Lung (tissue), 11 donors: ENCODE measurements at regions not wholly inside any gene's neighbourhood (a gene's known extent, or its start where the extent isn't known, plus 50 kb on each side); places are given as distances from the start of the nearest gene placed in this dataset.

ENCODE experiments used
- ATAC-seq: fragments of 200-7000 bp; cut with Tn5 transposase; one replicate; pipeline ENCODE4 v1.9.1; 2020; ENCODE audit warnings: moderate number of reproducible peaks; ENCODE audit not compliant: insufficient read depth, low FRiP score
- DNase-seq, 3 donors: peaks; one replicate each; pipeline ENCODE4 v3.0.0-alpha.2; 2013 to 2017
- H3K27ac ChIP-seq, 2 donors: one replicate each; pipeline ENCODE4 v1.5.1; 2013; ENCODE audit warnings: mild to moderate bottlenecking in 2 of 2, moderate library complexity in 2 of 2, control low read depth in 1 of 2, inconsistent platforms in 1 of 2, low read depth in 1 of 2, low read length in 1 of 2
- H3K27me3 ChIP-seq, 3 donors: one replicate each; pipeline ENCODE4 v1.5.1; 2013; ENCODE audit warnings: low read length in 2 of 3; ENCODE audit not compliant: control insufficient read depth in 3 of 3, insufficient read depth in 3 of 3
- H3K36me3 ChIP-seq, 4 donors: one replicate each; pipeline ENCODE4 v1.5.1; 2013; ENCODE audit warnings: low read length in 4 of 4, mild to moderate bottlenecking in 1 of 4, moderate library complexity in 1 of 4; ENCODE audit not compliant: control insufficient read depth in 4 of 4, insufficient read depth in 4 of 4
- H3K4me1 ChIP-seq, 5 donors: one replicate each; pipeline ENCODE4 v1.5.1; 2013; ENCODE audit warnings: low read length in 5 of 5, mild to moderate bottlenecking in 2 of 5, moderate library complexity in 1 of 5; ENCODE audit not compliant: control insufficient read depth in 5 of 5, insufficient read depth in 5 of 5
- H3K4me3 ChIP-seq: one replicate; pipeline ENCODE4 v1.5.1; 2013; ENCODE audit warnings: mild to moderate bottlenecking, control low read depth, moderate library complexity
- H3K9ac ChIP-seq, 2 donors: one replicate each; pipeline ENCODE4 v1.5.1; 2013; ENCODE audit warnings: low read length in 2 of 2, control low read depth in 1 of 2; ENCODE audit not compliant: insufficient read depth in 1 of 2
- H3K9me3 ChIP-seq, 4 donors: one replicate each; pipeline ENCODE4 v1.5.1; 2013; ENCODE audit warnings: low read length in 3 of 4, mild to moderate bottlenecking in 1 of 4, moderate library complexity in 1 of 4; ENCODE audit not compliant: control insufficient read depth in 4 of 4, insufficient read depth in 3 of 4
- WGBS, 2 donors: extraction: QIAGEN DNeasy Blood & Tissue Kit; methylation state at CpG; one replicate each; pipeline ENCODE4 v1.1.7; 2013; 5-methylcytosine and 5-hydroxymethylcytosine counted together
- TF ChIP-seq, protein P1 (sequence below): IDR thresholded peaks from 2 replicates; pipeline ENCODE4 v1.5.1; 2012; ENCODE audit warnings: mild to moderate bottlenecking; ENCODE audit errors: control extremely low read depth, extremely low read depth
- donor health status: control.
- donor health status: control.
- donor health status: Bipolar disorder and iron deficiency.
- donor health status: healthy.
- donor health status: DM: yes; HTN: yes; CAD: no.

DNA sequence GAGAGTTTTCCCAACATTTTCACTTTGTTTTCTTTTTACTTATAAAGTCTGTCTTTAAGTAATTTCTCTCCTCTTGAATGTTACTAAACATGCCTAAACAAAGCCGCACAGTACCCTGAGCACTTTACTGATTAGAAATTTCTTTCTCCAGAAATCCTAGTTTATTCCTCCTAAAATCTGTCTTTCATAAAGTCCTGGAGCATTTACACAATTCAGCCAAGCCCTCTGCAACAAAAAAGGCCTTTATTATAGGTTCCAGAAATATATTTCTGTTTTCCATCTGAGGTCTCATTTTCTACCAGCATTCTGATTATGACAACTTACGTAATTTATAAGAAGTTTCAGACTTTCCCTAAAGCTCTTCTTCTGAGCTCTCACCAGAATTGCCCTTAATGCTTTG is 549.5 kb upstream of the OLFM3 start:
- Histone ChIP-seq H3K4me1 (no peaks in the 10 kb centered on the region), H3K27me3 (no peaks in the 10 kb centered on the region), H3K4me3 (no peak overlapping the region), H3K27ac (no peak overlapping the region), H3K9me3 (no peaks in the 10 kb centered on the region), H3K9ac (no peak overlapping the region), H3K36me3 (no peaks in the 10 kb centered on the region)
- TF ChIP-seq, protein P1, sequence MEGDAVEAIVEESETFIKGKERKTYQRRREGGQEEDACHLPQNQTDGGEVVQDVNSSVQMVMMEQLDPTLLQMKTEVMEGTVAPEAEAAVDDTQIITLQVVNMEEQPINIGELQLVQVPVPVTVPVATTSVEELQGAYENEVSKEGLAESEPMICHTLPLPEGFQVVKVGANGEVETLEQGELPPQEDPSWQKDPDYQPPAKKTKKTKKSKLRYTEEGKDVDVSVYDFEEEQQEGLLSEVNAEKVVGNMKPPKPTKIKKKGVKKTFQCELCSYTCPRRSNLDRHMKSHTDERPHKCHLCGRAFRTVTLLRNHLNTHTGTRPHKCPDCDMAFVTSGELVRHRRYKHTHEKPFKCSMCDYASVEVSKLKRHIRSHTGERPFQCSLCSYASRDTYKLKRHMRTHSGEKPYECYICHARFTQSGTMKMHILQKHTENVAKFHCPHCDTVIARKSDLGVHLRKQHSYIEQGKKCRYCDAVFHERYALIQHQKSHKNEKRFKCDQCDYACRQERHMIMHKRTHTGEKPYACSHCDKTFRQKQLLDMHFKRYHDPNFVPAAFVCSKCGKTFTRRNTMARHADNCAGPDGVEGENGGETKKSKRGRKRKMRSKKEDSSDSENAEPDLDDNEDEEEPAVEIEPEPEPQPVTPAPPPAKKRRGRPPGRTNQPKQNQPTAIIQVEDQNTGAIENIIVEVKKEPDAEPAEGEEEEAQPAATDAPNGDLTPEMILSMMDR: no peak
- ATAC-seq: no peak
- no peak for DNase-seq
- 81 to 94% methylated on average over 2 of the region's 2 CpGs for WGBS, 2 donors

- ATAC-seq: no peak
- TF ChIP-seq, protein P1: no peak
- H3K9me3 ChIP-seq: no peaks in the 10 kb centered on the region
- no peaks in the 10 kb centered on the region for H3K36me3 ChIP-seq
- no peak overlapping the region for H3K9ac ChIP-seq
- no peak for DNase-seq
- no peaks in the 10 kb centered on the region for H3K4me1 ChIP-seq
- H3K27me3 ChIP-seq: no peaks in the 10 kb centered on the region
- H3K4me3 ChIP-seq: no peak overlapping the region
- H3K27ac ChIP-seq: no peak overlapping the region
- WGBS, 2 donors: 80 to 87% methylated on average over 5 of the region's 5 CpGs
Observed at GRCh38 chr1:102535829-102536505, 539.2 kb upstream of the OLFM3 start.

- H3K9me3 ChIP-seq: no peaks in the 10 kb centered on the region
- H3K27me3 ChIP-seq: no peaks in the 10 kb centered on the region
- DNase-seq (no peak), ATAC-seq (no peak)
- no peak overlapping the region for H3K27ac ChIP-seq
- no peaks in the 10 kb centered on the region for H3K4me1 ChIP-seq
- TF ChIP-seq, protein P1: no peak
- H3K4me3 ChIP-seq: no peak overlapping the region
- WGBS, 2 donors: 82 to 86% methylated on average over 4 of the region's 4 CpGs
- H3K36me3 ChIP-seq: no peaks in the 10 kb centered on the region
- no peak overlapping the region for H3K9ac ChIP-seq
Observed at GRCh38 chr1:102531036-102531435, 534.3 kb upstream of the OLFM3 start.

- DNase-seq (no peak), ATAC-seq (no peak)
- Histone ChIP-seq H3K27ac (no peak overlapping the region), H3K9me3 (no peaks in the 10 kb centered on the region), H3K4me3 (no peak overlapping the region), H3K36me3 (no peaks in the 10 kb centered on the region), H3K9ac (no peak overlapping the region), H3K4me1 (no peaks in the 10 kb centered on the region), H3K27me3 (no peaks in the 10 kb centered on the region)
- WGBS, 2 donors: 69 to 85% methylated on average over 1 of the region's 1 CpG
- TF ChIP-seq, protein P1: no peak
Observed at GRCh38 chr1:102529446-102529845, 532.7 kb upstream of the OLFM3 start.
